ENCODE measurements at regions not wholly inside any gene's neighbourhood (a gene's known extent, or its start where the extent isn't known, plus 50 kb on each side); places are given as distances from the start of the nearest gene placed in this dataset.
"Not testable (repeated sequence)": the region's sequence is repeated elsewhere in the genome, so short reads cannot be mapped to it uniquely, and the experiment has no call there.

- H3K27me3 Mint-ChIP-seq: no peaks in the 10 kb centered on the region
- H3K27ac Mint-ChIP-seq: no peak overlapping the region
- H3K9me3 Mint-ChIP-seq (ENCODE audit: low read depth): peaks cover 64% of the 10 kb centered on the region
- peaks cover 6% of the 10 kb centered on the region for H3K36me3 Mint-ChIP-seq (ENCODE audit: insufficient read depth)
- H3K4me1 Mint-ChIP-seq (ENCODE audit: low read depth): no peaks in the 10 kb centered on the region
- DNase-seq (ENCODE audit: low spot score, unreplicated experiment): no peak
- H3K4me3 Mint-ChIP-seq (ENCODE audit: low read depth): no peak overlapping the region
- TF ChIP-seq, protein P1, sequence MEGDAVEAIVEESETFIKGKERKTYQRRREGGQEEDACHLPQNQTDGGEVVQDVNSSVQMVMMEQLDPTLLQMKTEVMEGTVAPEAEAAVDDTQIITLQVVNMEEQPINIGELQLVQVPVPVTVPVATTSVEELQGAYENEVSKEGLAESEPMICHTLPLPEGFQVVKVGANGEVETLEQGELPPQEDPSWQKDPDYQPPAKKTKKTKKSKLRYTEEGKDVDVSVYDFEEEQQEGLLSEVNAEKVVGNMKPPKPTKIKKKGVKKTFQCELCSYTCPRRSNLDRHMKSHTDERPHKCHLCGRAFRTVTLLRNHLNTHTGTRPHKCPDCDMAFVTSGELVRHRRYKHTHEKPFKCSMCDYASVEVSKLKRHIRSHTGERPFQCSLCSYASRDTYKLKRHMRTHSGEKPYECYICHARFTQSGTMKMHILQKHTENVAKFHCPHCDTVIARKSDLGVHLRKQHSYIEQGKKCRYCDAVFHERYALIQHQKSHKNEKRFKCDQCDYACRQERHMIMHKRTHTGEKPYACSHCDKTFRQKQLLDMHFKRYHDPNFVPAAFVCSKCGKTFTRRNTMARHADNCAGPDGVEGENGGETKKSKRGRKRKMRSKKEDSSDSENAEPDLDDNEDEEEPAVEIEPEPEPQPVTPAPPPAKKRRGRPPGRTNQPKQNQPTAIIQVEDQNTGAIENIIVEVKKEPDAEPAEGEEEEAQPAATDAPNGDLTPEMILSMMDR (IDR thresholded peaks at IDR 0.05; ENCODE audit: unreplicated experiment): no peak
These were observed 722.2 kb downstream of the TMEM121 start for GRCh38 chr14:106248321-106249192.

- not testable (repeated sequence) for DNase-seq (ENCODE audit: low spot score, unreplicated experiment); H3K27me3 Mint-ChIP-seq; H3K4me3 Mint-ChIP-seq (ENCODE audit: low read depth); H3K27ac Mint-ChIP-seq; H3K4me1 Mint-ChIP-seq (ENCODE audit: low read depth); H3K36me3 Mint-ChIP-seq (ENCODE audit: insufficient read depth)
- H3K9me3 Mint-ChIP-seq (ENCODE audit: low read depth): peaks cover 55% of the 10 kb centered on the region
These were observed 727.6 kb downstream of the TMEM121 start for GRCh38 chr14:106253995-106254394.

DNA sequence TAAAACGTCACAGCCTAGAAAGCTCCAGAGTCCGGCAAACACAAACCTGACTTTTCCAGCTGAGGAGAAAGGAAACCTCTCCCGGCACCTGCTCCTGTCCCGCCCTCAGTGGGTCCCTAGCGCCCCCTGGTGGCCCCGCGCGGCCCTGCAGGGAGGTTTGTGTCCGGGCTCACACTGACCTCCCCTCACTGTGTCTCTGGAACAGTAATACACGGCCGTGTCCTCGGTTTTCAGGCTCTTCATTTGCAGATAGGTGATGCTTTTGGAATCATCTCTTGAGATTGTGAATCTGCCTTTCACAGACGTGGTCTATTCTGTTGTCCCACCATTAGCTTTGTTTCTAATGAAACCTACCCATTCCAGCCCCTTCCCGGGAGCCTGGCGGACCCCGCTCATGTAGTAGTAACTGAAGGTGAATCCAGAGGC is 731.2 kb downstream of the TMEM121 start:
- DNase-seq (ENCODE audit: low spot score, unreplicated experiment); H3K4me3 Mint-ChIP-seq (ENCODE audit: low read depth); H3K27me3 Mint-ChIP-seq; H3K36me3 Mint-ChIP-seq (ENCODE audit: insufficient read depth); H3K27ac Mint-ChIP-seq; H3K4me1 Mint-ChIP-seq (ENCODE audit: low read depth): not testable (repeated sequence)
- H3K9me3 Mint-ChIP-seq (ENCODE audit: low read depth): peaks cover 60% of the 10 kb centered on the region

GRCh38 chr14:106268013-106268727 is 741.8 kb downstream of the TMEM121 start:
- Mint-ChIP-seq H3K4me1 (ENCODE audit: low read depth) (no peaks in the 10 kb centered on the region), H3K36me3 (ENCODE audit: insufficient read depth) (peaks cover 2% of the 10 kb centered on the region), H3K9me3 (ENCODE audit: low read depth) (peaks cover 61% of the 10 kb centered on the region), H3K27me3 (no peaks in the 10 kb centered on the region), H3K4me3 (ENCODE audit: low read depth) (no peak overlapping the region), H3K27ac (no peak overlapping the region)
- DNase-seq (ENCODE audit: low spot score, unreplicated experiment): no peak
- TF ChIP-seq, protein P1 (IDR thresholded peaks at IDR 0.05; ENCODE audit: unreplicated experiment): no peak

DNA sequence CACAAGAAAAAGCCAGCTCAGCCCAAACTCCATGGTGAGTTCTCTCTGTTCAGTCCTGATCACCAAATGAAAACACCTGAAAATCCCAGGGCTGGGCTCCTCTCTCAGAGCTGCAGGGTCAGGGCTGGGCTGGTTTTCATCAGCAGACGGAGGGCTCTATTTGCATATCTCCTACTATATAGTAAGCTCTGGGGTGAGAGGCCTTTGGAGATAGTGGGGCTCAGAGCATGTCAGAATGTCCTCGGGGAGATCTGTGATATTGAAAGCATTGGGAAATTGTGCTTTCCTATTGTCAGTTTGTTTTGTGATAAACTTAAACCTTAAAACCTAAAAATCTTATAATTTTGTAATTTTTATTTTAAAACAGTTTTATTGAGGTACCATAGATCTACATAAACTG is 742.6 kb downstream of the TMEM121 start:
- Mint-ChIP-seq H3K9me3 (ENCODE audit: low read depth) (peaks cover 59% of the 10 kb centered on the region), H3K27ac (no peak overlapping the region), H3K36me3 (ENCODE audit: insufficient read depth) (peaks cover 2% of the 10 kb centered on the region), H3K4me3 (ENCODE audit: low read depth) (no peak overlapping the region), H3K4me1 (ENCODE audit: low read depth) (no peaks in the 10 kb centered on the region), H3K27me3 (no peaks in the 10 kb centered on the region)
- TF ChIP-seq, protein P1 (IDR thresholded peaks at IDR 0.05; ENCODE audit: unreplicated experiment): no peak
- DNase-seq (ENCODE audit: low spot score, unreplicated experiment): no peak

DNA sequence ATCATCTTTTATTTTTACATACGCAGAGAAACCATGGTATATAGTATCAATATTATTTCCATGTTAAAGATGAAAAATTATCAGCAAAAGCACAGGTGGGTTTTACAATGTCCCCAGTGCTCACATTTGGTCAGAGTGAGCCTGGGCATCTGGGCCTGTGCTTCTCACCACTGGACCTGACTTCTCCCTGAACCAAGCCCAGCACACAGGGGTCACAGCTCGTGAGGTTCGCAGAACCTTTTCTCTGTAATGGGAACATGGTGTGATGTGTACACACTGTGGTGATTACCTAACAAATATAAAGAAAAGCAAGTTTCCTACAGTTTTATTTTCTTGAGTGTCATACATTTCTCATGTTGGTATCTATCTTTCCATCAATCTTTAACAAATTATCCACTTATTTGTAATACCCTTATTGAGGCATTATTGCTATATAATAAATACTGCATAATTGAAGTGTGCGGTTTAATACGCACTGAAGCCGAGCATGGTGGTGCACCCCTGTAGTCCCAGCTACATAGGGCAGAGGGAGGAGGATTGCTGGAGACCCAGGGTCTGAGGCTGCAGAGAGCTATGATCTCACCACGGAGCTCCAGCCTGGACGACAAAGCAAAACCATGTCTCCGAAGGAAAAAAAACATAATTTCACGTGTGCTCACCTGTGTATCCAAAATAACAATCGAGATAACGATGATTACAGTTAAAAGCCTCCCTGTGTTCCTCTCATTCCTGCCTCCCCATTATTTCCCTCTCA is 743.2 kb downstream of the TMEM121 start:
- Mint-ChIP-seq H3K36me3 (ENCODE audit: insufficient read depth) (no peaks in the 10 kb centered on the region), H3K27me3 (no peaks in the 10 kb centered on the region), H3K27ac (no peak overlapping the region), H3K9me3 (ENCODE audit: low read depth) (peaks cover 59% of the 10 kb centered on the region), H3K4me3 (ENCODE audit: low read depth) (no peak overlapping the region), H3K4me1 (ENCODE audit: low read depth) (no peaks in the 10 kb centered on the region)
- TF ChIP-seq, protein P1 (IDR thresholded peaks at IDR 0.05; ENCODE audit: unreplicated experiment): no peak
- DNase-seq (ENCODE audit: low spot score, unreplicated experiment): no peak

DNA sequence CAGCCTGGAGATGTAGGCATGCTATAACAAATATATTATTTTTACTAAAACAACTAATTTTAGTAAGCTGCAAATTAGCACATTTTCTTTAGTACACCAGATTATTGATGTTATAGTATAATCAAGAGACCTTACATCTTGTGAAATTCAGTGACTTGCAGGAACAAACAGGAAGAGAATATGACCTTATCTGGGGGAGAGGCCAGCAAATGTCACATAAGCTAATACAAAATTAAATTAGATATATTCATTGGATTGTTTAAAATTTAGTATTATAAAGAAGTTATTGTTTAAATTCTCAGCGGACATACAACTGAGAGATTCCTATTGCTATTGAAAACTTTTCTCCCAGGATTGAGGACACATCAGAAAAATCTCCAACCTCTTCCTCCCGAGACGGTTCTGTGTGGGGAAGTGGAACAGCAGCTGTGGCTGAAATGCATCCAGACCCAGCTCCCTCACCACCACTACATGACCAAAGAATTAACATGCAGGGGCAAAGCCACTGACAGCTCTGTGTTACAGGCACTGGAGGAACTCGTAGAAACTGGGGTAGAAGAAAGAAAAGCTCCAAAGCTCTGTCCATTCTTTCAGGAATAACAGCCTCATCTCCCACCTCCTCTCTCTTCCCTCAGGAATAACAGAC is 744.2 kb downstream of the TMEM121 start:
- not testable (repeated sequence) for DNase-seq (ENCODE audit: low spot score, unreplicated experiment); H3K27me3 Mint-ChIP-seq; H3K27ac Mint-ChIP-seq; H3K4me1 Mint-ChIP-seq (ENCODE audit: low read depth); H3K36me3 Mint-ChIP-seq (ENCODE audit: insufficient read depth); H3K4me3 Mint-ChIP-seq (ENCODE audit: low read depth)
- peaks cover 54% of the 10 kb centered on the region for H3K9me3 Mint-ChIP-seq (ENCODE audit: low read depth)

All from progenitor cell of endocrine pancreas (in vitro differentiated cells).